MM.1S (cell line): ENCODE measurements at regions not wholly inside any gene's neighbourhood (a gene's known extent, or its start where the extent isn't known, plus 50 kb on each side); places are given as distances from the start of the nearest gene placed in this dataset.
"Not testable (repeated sequence)": the region's sequence is repeated elsewhere in the genome, so short reads cannot be mapped to it uniquely, and the experiment has no call there.

Experiments
- DNase-seq: peaks from one replicate; pipeline ENCODE4 v3.0.0-alpha.2; 2015
- H2AFZ ChIP-seq: fragments of 300-600 bp; sonication (generic); 2 replicates; pipeline ENCODE4 v1.6.0; 2016; ENCODE audit warnings: antibody characterized with exemption, low read length
- H3F3A ChIP-seq: fragments of 300-600 bp; sonication (generic); 2 replicates; pipeline ENCODE4 v1.6.1; 2016; ENCODE audit warnings: mild to moderate bottlenecking, antibody characterized with exemption, low read length, moderate library complexity, mixed read lengths; ENCODE audit not compliant: insufficient read depth
- H3K27ac ChIP-seq: fragments of 300-600 bp; sonication (generic); 2 replicates; pipeline ENCODE4 v1.5.1; 2016; ENCODE audit warnings: mild to moderate bottlenecking, low read length
- H3K27me3 ChIP-seq: fragments of 300-600 bp; sonication (generic); replicated peaks from 2 replicates; pipeline ENCODE4 v1.6.0; 2016; ENCODE audit warnings: low read length; ENCODE audit not compliant: insufficient read depth
- H3K36me3 ChIP-seq: fragments of 300-600 bp; sonication (generic); replicated peaks from 2 replicates; pipeline ENCODE4 v1.6.1; 2016; ENCODE audit warnings: mild to moderate bottlenecking, low read length, mixed read lengths; ENCODE audit not compliant: insufficient read depth
- H3K4me1 ChIP-seq: fragments of 300-600 bp; sonication (generic); 2 replicates; pipeline ENCODE4 v1.6.1; 2016; ENCODE audit warnings: low read length, mixed read lengths
- H3K4me2 ChIP-seq: fragments of 300-600 bp; sonication (generic); 2 replicates; pipeline ENCODE4 v1.6.0; 2016; ENCODE audit warnings: low read depth, low read length
- H3K4me3 ChIP-seq: fragments of 300-600 bp; sonication (generic); 2 replicates; pipeline ENCODE4 v1.5.1; 2016; ENCODE audit warnings: low read length, mixed read lengths
- H3K79me2 ChIP-seq: fragments of 300-600 bp; sonication (generic); 2 replicates; pipeline ENCODE4 v1.6.1; 2016; ENCODE audit warnings: mixed run types, low read length, mixed read lengths
- H3K9ac ChIP-seq: fragments of 300-600 bp; sonication (generic); 2 replicates; pipeline ENCODE4 v1.6.1; 2016; ENCODE audit warnings: low read length, mixed read lengths
- H3K9me2 ChIP-seq: fragments of 300-600 bp; sonication (generic); replicated peaks from 2 replicates; pipeline ENCODE4 v1.6.1; 2016; ENCODE audit warnings: mild to moderate bottlenecking, low read length, mixed read lengths; ENCODE audit not compliant: insufficient read depth
- H3K9me3 ChIP-seq: fragments of 300-600 bp; sonication (generic); replicated peaks from 2 replicates; pipeline ENCODE4 v1.6.1; 2016; ENCODE audit warnings: mild to moderate bottlenecking, low read length, mixed read lengths; ENCODE audit not compliant: insufficient read depth
- H4K20me1 ChIP-seq: fragments of 300-600 bp; sonication (generic); 2 replicates; pipeline ENCODE4 v1.6.1; 2016; ENCODE audit warnings: mild to moderate bottlenecking, low read length, moderate library complexity, mixed read lengths; ENCODE audit not compliant: insufficient read depth
- CTCF ChIP-seq: fragments of 300-600 bp; sonication (generic); IDR thresholded peaks from 2 replicates; pipeline ENCODE4 v1.5.1; 2016; ENCODE audit warnings: antibody characterized with exemption, low read length, mixed read lengths
- EZH2 ChIP-seq: fragments of 300-600 bp; sonication (generic); optimal IDR thresholded peaks from 2 replicates; pipeline ENCODE3; 2017; ENCODE audit warnings: low read depth, mild to moderate bottlenecking, antibody characterized with exemption, low read length, mixed read lengths
- EZH2phosphoT487 ChIP-seq: fragments of 300-600 bp; sonication (generic); IDR thresholded peaks from 2 replicates; pipeline ENCODE4 v1.6.1; 2018; ENCODE audit warnings: antibody characterized with exemption, low read length

- no peaks in the 10 kb centered on the region for H3K9me3 ChIP-seq
- no peaks in the 10 kb centered on the region for H3K4me1 ChIP-seq
- no peak overlapping the region for H3K4me3 ChIP-seq
- H3K79me2 ChIP-seq, result no peaks in the 10 kb centered on the region
- no peak overlapping the region for H3K27ac ChIP-seq
- H4K20me1 ChIP-seq, result no peaks in the 10 kb centered on the region
- no peaks in the 10 kb centered on the region for H3F3A ChIP-seq
- DNase-seq, result no peak
- no peaks in the 10 kb centered on the region for H3K27me3 ChIP-seq
- no peak overlapping the region for H2AFZ ChIP-seq
- H3K9ac ChIP-seq, result no peak overlapping the region
- no peak overlapping the region for H3K4me2 ChIP-seq
- no peak for TF ChIP-seq EZH2
- TF ChIP-seq CTCF, result no peak
- no peak for TF ChIP-seq EZH2phosphoT487
- no peaks in the 10 kb centered on the region for H3K36me3 ChIP-seq
- H3K9me2 ChIP-seq, result no peaks in the 10 kb centered on the region
Measured at GRCh38 chr20:54793291-54793992, 318.0 kb downstream of the DOK5 start.

- DNase-seq, result no peak
- Histone ChIP-seq H3F3A (no peaks in the 10 kb centered on the region), H3K4me2 (no peak overlapping the region)
Measured at GRCh38 chr20:54792688-54793087, 317.3 kb downstream of the DOK5 start.

GRCh38 chr20:54788260-54788659, 312.9 kb downstream of the DOK5 start:
- not testable (repeated sequence) for H3K27me3 ChIP-seq, H4K20me1 ChIP-seq, H3K4me1 ChIP-seq, H3K9me3 ChIP-seq, DNase-seq, H2AFZ ChIP-seq, H3K36me3 ChIP-seq, H3K9ac ChIP-seq, H3K9me2 ChIP-seq, H3F3A ChIP-seq, H3K27ac ChIP-seq, H3K4me2 ChIP-seq, H3K79me2 ChIP-seq, H3K4me3 ChIP-seq

More at GRCh38 chr20:54792688-54793087, 317.3 kb downstream of the DOK5 start:
- no peak overlapping the region for H2AFZ ChIP-seq
- H3K4me3 ChIP-seq, result no peak overlapping the region
- no peak overlapping the region for H3K9ac ChIP-seq
- no peak overlapping the region for H3K27ac ChIP-seq
- no peaks in the 10 kb centered on the region for H3K9me3 ChIP-seq
- no peaks in the 10 kb centered on the region for H3K4me1 ChIP-seq
- H3K9me2 ChIP-seq, result no peaks in the 10 kb centered on the region
- H4K20me1 ChIP-seq, result no peaks in the 10 kb centered on the region
- TF ChIP-seq EZH2phosphoT487 (no peak), EZH2 (no peak), CTCF (no peak)
- H3K79me2 ChIP-seq, result no peaks in the 10 kb centered on the region
- H3K27me3 ChIP-seq, result no peaks in the 10 kb centered on the region
- no peaks in the 10 kb centered on the region for H3K36me3 ChIP-seq

- not testable (repeated sequence) for H2AFZ ChIP-seq, H3K36me3 ChIP-seq, H3K9me3 ChIP-seq, H3K9me2 ChIP-seq, H3K79me2 ChIP-seq, H3F3A ChIP-seq, H3K27ac ChIP-seq, H3K4me1 ChIP-seq, H4K20me1 ChIP-seq, H3K4me2 ChIP-seq, H3K4me3 ChIP-seq, H3K27me3 ChIP-seq, DNase-seq, H3K9ac ChIP-seq
Measured at GRCh38 chr20:54782758-54783157, 307.4 kb downstream of the DOK5 start.
